Right lobe of liver (tissue), 6 donors: ENCODE measurements at regions not wholly inside any gene's neighbourhood (a gene's known extent, or its start where the extent isn't known, plus 50 kb on each side); places are given as distances from the start of the nearest gene placed in this dataset.

Experiments used
- ATAC-seq, 4 donors: fragments of 200-7000 bp; cut with Tn5 transposase; one replicate each; pipeline ENCODE4 v1.9.1; 2020; ENCODE audit warnings: mild to moderate bottlenecking in 4 of 4, moderate library complexity in 4 of 4
- DNase-seq, 3 donors: peaks; one replicate each; pipeline ENCODE4 v3.0.0-alpha.2; 2020
- H3K27ac ChIP-seq, 3 donors: fragments of 200-600 bp; one replicate each; pipeline ENCODE4 v1.8.0; 2022
- H3K27me3 ChIP-seq, 2 donors: fragments of 200-600 bp; one replicate each; pipeline ENCODE4 v1.8.0; 2022
- H3K36me3 ChIP-seq, 4 donors: fragments of 200-600 bp; sonication (generic) in 1 of 4; one replicate each; pipeline versions ENCODE4 v1.5.1 to v1.8.0; 2017 to 2022; ENCODE audit warnings: control low read depth in 1 of 4
- H3K4me1 ChIP-seq, 4 donors: fragments of 200-600 bp; sonication (generic) in 1 of 4; one replicate each; pipeline versions ENCODE4 v1.5.1 to v1.8.0; 2017 to 2022; ENCODE audit warnings: control low read depth in 1 of 4
- H3K4me3 ChIP-seq, 3 donors: fragments of 200-600 bp; one replicate each; pipeline ENCODE4 v1.8.0; 2022
- H3K9me3 ChIP-seq, 4 donors: fragments of 200-600 bp; sonication (generic) in 1 of 4; one replicate each; pipeline versions ENCODE4 v1.5.1 to v1.8.0; 2017 to 2022; ENCODE audit warnings: control low read depth in 1 of 4
- CTCF ChIP-seq, 4 donors: fragments of 200-600 bp in 3 of 4; fragments of 450-650 bp in 1 of 4; IDR thresholded peaks; one replicate each; pipeline versions ENCODE4 v1.5.1 to v1.8.0; 2016 to 2022; ENCODE audit warnings: antibody characterized with exemption in 4 of 4, mild to moderate bottlenecking in 2 of 4
- POLR2A ChIP-seq: fragments of 450-650 bp; IDR thresholded peaks from one replicate; pipeline ENCODE4 v1.6.1; 2017; ENCODE audit warnings: antibody characterized with exemption, mild to moderate bottlenecking
- WGBS: methylation state at CpG from one replicate; pipeline ENCODE4 v1.1.6; 2018; ENCODE audit warnings: low coverage, low lambda C conversion rate; ENCODE audit not compliant: insufficient coverage; ENCODE audit errors: missing lambda C conversion rate; 5-methylcytosine and 5-hydroxymethylcytosine counted together
- intact Hi-C, 2 donors: fragments of 100-400 bp; cut with DNase I; formaldehyde crosslinking; loops; one replicate each; pipeline versions ENCODE4 v1.11.2 to v1.14.1; 2022
- donor health status: DM: no; HTN: yes; CAD: no.
- donor health status: DM: no; HTN: no; CAD: no.
- donor health status: DM: no; HTN: no; CAD: no.
- donor health status: DM: no; HTN: yes; CAD: no.
- donor health status: DM: no; HTN: yes; CAD: no.

GRCh38 chr15:67917636-67918035 is 77.8 kb upstream of the RNU6-1 start:
- DNase-seq (no peak), ATAC-seq (no peak)
- WGBS, result 95% methylated on average over 1 of the region's 1 CpG
- TF ChIP-seq CTCF (IDR thresholded peaks at IDR 0.05), result no peak
- no peak for TF ChIP-seq POLR2A
- no peak overlapping the region for H3K27ac ChIP-seq
- H3K4me1 ChIP-seq, result peaks cover 0 to 45% (median 25%) of the 10 kb centered on the region in 4 donors
- intact Hi-C loops, result no loop called here
- H3K4me3 ChIP-seq, result no peak overlapping the region
- H3K9me3 ChIP-seq, result no peaks in the 10 kb centered on the region
- no peaks in the 10 kb centered on the region for H3K36me3 ChIP-seq
- no peaks in the 10 kb centered on the region for H3K27me3 ChIP-seq

GRCh38 chr15:67918205-67918861 is 78.5 kb upstream of the RNU6-1 start:
- peaks cover 0 to 51% (median 25%) of the 10 kb centered on the region in 4 donors for H3K4me1 ChIP-seq
- DNase-seq (peak; percentile 42 to 82 (median 63)), ATAC-seq (peak; percentile 38 to 64 (median 50))
- H3K27ac ChIP-seq, result peak overlapping the region in 2 of 3 donors; percentile 6 to 25
- no peaks in the 10 kb centered on the region for H3K36me3 ChIP-seq
- no peak overlapping the region for H3K4me3 ChIP-seq
- TF ChIP-seq CTCF (IDR thresholded peaks at IDR 0.05) (peak in 1 of 4 donors; percentile 8), POLR2A (no peak)
- intact Hi-C loops, result no loop called here
- 50% methylated on average over 2 of the region's 10 CpGs for WGBS
- no peaks in the 10 kb centered on the region for H3K27me3 ChIP-seq
- H3K9me3 ChIP-seq, result no peaks in the 10 kb centered on the region

- intact Hi-C loops, result no loop called here
- Histone ChIP-seq H3K27me3 (no peaks in the 10 kb centered on the region), H3K27ac (no peak overlapping the region), H3K4me3 (no peak overlapping the region), H3K4me1 (peaks cover 0 to 45% (median 16%) of the 10 kb centered on the region in 4 donors), H3K36me3 (no peaks in the 10 kb centered on the region), H3K9me3 (no peaks in the 10 kb centered on the region)
- TF ChIP-seq POLR2A (no peak), CTCF (IDR thresholded peaks at IDR 0.05) (no peak)
- DNase-seq, result no peak
- WGBS, result 87% methylated on average over 6 of the region's 6 CpGs
- no peak for ATAC-seq
Measured at GRCh38 chr15:67920524-67921240, 80.8 kb upstream of the RNU6-1 start.

- Histone ChIP-seq H3K27me3 (no peaks in the 10 kb centered on the region), H3K4me3 (no peak overlapping the region)
- WGBS, result 90% methylated on average over 5 of the region's 7 CpGs
Measured at GRCh38 chr15:67922106-67922675, 82.3 kb upstream of the RNU6-1 start.

More at GRCh38 chr15:67922106-67922675, 82.3 kb upstream of the RNU6-1 start:
- ATAC-seq, result no peak
- Histone ChIP-seq H3K27ac (no peak overlapping the region), H3K9me3 (no peaks in the 10 kb centered on the region), H3K36me3 (no peaks in the 10 kb centered on the region), H3K4me1 (peaks cover 0 to 30% (median 7%) of the 10 kb centered on the region in 4 donors)
- DNase-seq, result no peak
- TF ChIP-seq POLR2A (no peak), CTCF (IDR thresholded peaks at IDR 0.05) (no peak)
- intact Hi-C loops, result no loop called here
